SK-N-MC (cell line): ENCODE measurements at regions not wholly inside any gene's neighbourhood (a gene's known extent, or its start where the extent isn't known, plus 50 kb on each side); places are given as distances from the start of the nearest gene placed in this dataset.

Experiments used
- EZH2 ChIP-seq: fragments of 200-600 bp; sonication (generic); IDR thresholded peaks from one replicate; pipeline ENCODE4 v1.6.1; 2017; ENCODE audit warnings: antibody characterized with exemption
- FOXP2 ChIP-seq: optimal IDR thresholded peaks from 2 replicates; pipeline ENCODE3; 2011; ENCODE audit warnings: mild to moderate bottlenecking, moderate library complexity; ENCODE audit not compliant: insufficient read depth; ENCODE audit errors: extremely low read length, control extremely low read depth
- POLR2AphosphoS5 ChIP-seq: IDR thresholded peaks from 2 replicates; pipeline ENCODE4 v1.6.1; 2012; ENCODE audit warnings: mild to moderate bottlenecking, low read depth, low read length, borderline replicate concordance

- TF ChIP-seq EZH2, result no peak
- no peak for TF ChIP-seq POLR2AphosphoS5
- no peak for TF ChIP-seq FOXP2
Observed at GRCh38 chrX:122579526-122579925, 604.6 kb upstream of the GRIA3 start.
